HuH-7.5 (cell line): ENCODE measurements at regions not wholly inside any gene's neighbourhood (a gene's known extent, or its start where the extent isn't known, plus 50 kb on each side); places are given as distances from the start of the nearest gene placed in this dataset.
"Not testable (repeated sequence)": the region's sequence is repeated elsewhere in the genome, so short reads cannot be mapped to it uniquely, and the experiment has no call there.

Experiments
- DNase-seq: peaks from one replicate; pipeline ENCODE4 v3.0.0; 2011; ENCODE audit warnings: low spot score

GRCh38 chr6:8906699-8907098 lies 471.4 kb upstream of the SLC35B3 start:
- no peak for DNase-seq

GRCh38 chr6:8905757-8906156 lies 470.4 kb upstream of the SLC35B3 start:
- no peak for DNase-seq

GRCh38 chr6:8904754-8905153 lies 469.4 kb upstream of the SLC35B3 start:
- no peak for DNase-seq

- no peak for DNase-seq
Observed at GRCh38 chr6:8900056-8900455, 464.7 kb upstream of the SLC35B3 start.

- no peak for DNase-seq
Observed at GRCh38 chr6:8889514-8889913, 454.2 kb upstream of the SLC35B3 start.

- peak; percentile 23 for DNase-seq
Observed at GRCh38 chr6:8888468-8888867, 453.1 kb upstream of the SLC35B3 start.

GRCh38 chr6:8881663-8882062 lies 446.3 kb upstream of the SLC35B3 start:
- DNase-seq = no peak

- DNase-seq = no peak
Observed at GRCh38 chr6:8879334-8879733, 444.0 kb upstream of the SLC35B3 start.

- DNase-seq = no peak
Observed at GRCh38 chr6:8875986-8876385, 440.6 kb upstream of the SLC35B3 start.

GRCh38 chr6:8872589-8872988 lies 437.2 kb upstream of the SLC35B3 start:
- DNase-seq = no peak

GRCh38 chr6:8865451-8865850 lies 430.1 kb upstream of the SLC35B3 start:
- no peak for DNase-seq

GRCh38 chr6:8860671-8861070 lies 425.3 kb upstream of the SLC35B3 start:
- DNase-seq = no peak

GRCh38 chr6:8859501-8859900 lies 424.2 kb upstream of the SLC35B3 start:
- DNase-seq = no peak

GRCh38 chr6:8858854-8859331 lies 423.5 kb upstream of the SLC35B3 start:
- no peak for DNase-seq

- DNase-seq = no peak
Observed at GRCh38 chr6:8857160-8857559, 421.8 kb upstream of the SLC35B3 start.

- DNase-seq = no peak
Observed at GRCh38 chr6:8855411-8855810, 420.1 kb upstream of the SLC35B3 start.

GRCh38 chr6:8852332-8852731 lies 417.0 kb upstream of the SLC35B3 start:
- DNase-seq = no peak

- not testable (repeated sequence) for DNase-seq
Observed at GRCh38 chr6:8846680-8847079, 411.3 kb upstream of the SLC35B3 start.

- no peak for DNase-seq
Observed at GRCh38 chr6:8845690-8846089, 410.3 kb upstream of the SLC35B3 start.

- DNase-seq = no peak
Observed at GRCh38 chr6:8844968-8845367, 409.6 kb upstream of the SLC35B3 start.

- DNase-seq = no peak
Observed at GRCh38 chr6:8839626-8840025, 404.3 kb upstream of the SLC35B3 start.

GRCh38 chr6:8837343-8837742 lies 402.0 kb upstream of the SLC35B3 start:
- no peak for DNase-seq

- not testable (repeated sequence) for DNase-seq
Observed at GRCh38 chr6:8832695-8833094, 397.4 kb upstream of the SLC35B3 start.

GRCh38 chr6:8831366-8832152 lies 396.2 kb upstream of the SLC35B3 start:
- no peak for DNase-seq
